Dermis blood vessel endothelial cell (primary cell): ENCODE measurements at regions not wholly inside any gene's neighbourhood (a gene's known extent, or its start where the extent isn't known, plus 50 kb on each side); places are given as distances from the start of the nearest gene placed in this dataset.

ENCODE experiments used
- DNase-seq: peaks from one replicate; pipeline ENCODE4 v3.0.0; 2010

GRCh38 chr17:68658999-68659780 lies 58.0 kb upstream of the FAM20A start:
- DNase-seq = no peak

- DNase-seq = no peak
Measured at GRCh38 chr17:68657576-68657975, 56.4 kb upstream of the FAM20A start.

GRCh38 chr17:68657166-68657565 lies 56.0 kb upstream of the FAM20A start:
- no peak for DNase-seq

GRCh38 chr17:68656666-68657065 lies 55.5 kb upstream of the FAM20A start:
- no peak for DNase-seq
